ENCODE measurements at regions not wholly inside any gene's neighbourhood (a gene's known extent, or its start where the extent isn't known, plus 50 kb on each side); places are given as distances from the start of the nearest gene placed in this dataset.

GRCh38 chr6:121835662-121836061, 400.2 kb downstream of the GJA1 start:
- intact Hi-C loops (cut with DNase I; ENCODE audit: low total_unique reads) = no loop called here
- no peak for ATAC-seq

DNA sequence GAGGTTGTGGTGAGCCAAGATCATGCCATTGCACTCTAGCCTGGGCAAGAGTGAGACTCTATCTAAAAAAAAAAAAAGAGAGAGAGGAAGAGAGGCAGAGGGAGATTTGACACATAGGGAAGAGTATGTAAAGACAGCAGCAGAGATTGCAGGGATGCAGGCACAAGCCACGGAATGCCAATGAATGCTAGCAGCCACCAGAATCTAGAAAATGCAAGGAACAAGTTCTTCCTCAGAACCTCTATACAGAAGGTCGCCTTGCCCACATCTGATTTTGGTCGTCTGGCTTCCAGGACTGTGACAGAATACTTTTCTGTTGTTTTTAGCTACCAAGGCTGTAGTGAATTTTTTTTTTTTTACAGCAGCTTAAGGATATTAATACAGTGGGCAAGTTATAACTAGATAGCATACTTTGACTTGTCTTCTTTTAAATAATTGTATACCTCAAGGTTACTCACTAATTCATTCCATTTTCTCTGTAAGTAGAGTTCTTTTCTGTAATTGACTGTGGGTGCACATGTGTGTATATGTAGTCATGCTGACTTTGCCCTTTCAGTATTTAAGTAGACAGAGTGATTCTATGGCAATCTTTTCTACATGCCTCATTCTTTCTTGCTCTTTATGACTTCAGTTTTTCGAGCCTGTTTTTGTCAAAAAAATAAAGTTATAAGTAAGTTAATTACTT, 402.2 kb downstream of the GJA1 start:
- no peak for TF ChIP-seq POLR2A (IDR thresholded peaks at IDR 0.05)
- no peak for TF ChIP-seq CTCF (IDR thresholded peaks at IDR 0.05 in 4 of 5, conservative IDR thresholded peaks at IDR 0.05 in 1 of 5)
- Histone ChIP-seq H3K27ac (no peak overlapping the region), H3K9me3 (no peaks in the 10 kb centered on the region), H3K36me3 (no peaks in the 10 kb centered on the region), H3K4me1 (no peaks in the 10 kb centered on the region), H3K27me3 (no peaks in the 10 kb centered on the region), H3K4me3 (no peak overlapping the region)
- DNase-seq (no peak), ATAC-seq (no peak)
- in situ Hi-C loops (cut with MboI; ENCODE audit: low sequenced_read_pairs in 4 of 4) (no loop called here), intact Hi-C loops (cut with DNase I; ENCODE audit: low total_unique reads) (no loop called here)

More at GRCh38 chr6:121835662-121836061, 400.2 kb downstream of the GJA1 start:
- Histone ChIP-seq H3K9me3 (no peaks in the 10 kb centered on the region), H3K27me3 (no peaks in the 10 kb centered on the region), H3K36me3 (no peaks in the 10 kb centered on the region), H3K27ac (no peak overlapping the region), H3K4me3 (no peak overlapping the region), H3K4me1 (no peaks in the 10 kb centered on the region)
- in situ Hi-C loops (cut with MboI; ENCODE audit: low sequenced_read_pairs in 4 of 4) = no loop called here
- DNase-seq = no peak
- TF ChIP-seq POLR2A (IDR thresholded peaks at IDR 0.05) = no peak
- TF ChIP-seq CTCF (IDR thresholded peaks at IDR 0.05 in 4 of 5, conservative IDR thresholded peaks at IDR 0.05 in 1 of 5) = no peak

DNA sequence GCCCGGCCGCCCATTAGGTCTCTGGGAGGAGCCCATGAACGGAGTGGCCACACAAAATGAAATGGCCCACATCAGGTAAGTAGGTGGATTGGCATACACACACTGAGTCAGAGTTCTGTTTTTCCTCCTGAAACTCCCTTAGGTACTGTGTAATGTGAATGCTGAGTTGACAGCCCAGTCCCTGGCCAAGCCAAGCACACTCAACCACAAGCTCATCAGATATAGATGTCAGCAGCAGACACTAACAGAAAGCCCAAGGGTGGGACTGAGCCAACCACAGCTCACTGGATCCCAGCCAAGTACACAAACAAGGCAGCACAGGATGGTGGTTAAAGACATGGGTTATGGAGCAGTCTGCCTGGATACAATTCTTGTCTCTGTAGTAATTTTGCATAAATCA, 403.4 kb downstream of the GJA1 start:
- in situ Hi-C loops (cut with MboI; ENCODE audit: low sequenced_read_pairs in 4 of 4) (no loop called here), intact Hi-C loops (cut with DNase I; ENCODE audit: low total_unique reads) (no loop called here)
- no peak for TF ChIP-seq CTCF (IDR thresholded peaks at IDR 0.05 in 4 of 5, conservative IDR thresholded peaks at IDR 0.05 in 1 of 5)
- no peak for TF ChIP-seq POLR2A (IDR thresholded peaks at IDR 0.05)
- H3K27me3 ChIP-seq = no peaks in the 10 kb centered on the region
- no peak overlapping the region for H3K27ac ChIP-seq
- no peak overlapping the region for H3K4me3 ChIP-seq
- DNase-seq (no peak), ATAC-seq (no peak)
- H3K36me3 ChIP-seq = no peaks in the 10 kb centered on the region
- no peaks in the 10 kb centered on the region for H3K4me1 ChIP-seq
- no peaks in the 10 kb centered on the region for H3K9me3 ChIP-seq

- Histone ChIP-seq H3K4me1 (no peaks in the 10 kb centered on the region), H3K4me3 (no peak overlapping the region), H3K36me3 (no peaks in the 10 kb centered on the region), H3K9me3 (no peaks in the 10 kb centered on the region), H3K27ac (no peak overlapping the region), H3K27me3 (no peaks in the 10 kb centered on the region)
- TF ChIP-seq POLR2A (IDR thresholded peaks at IDR 0.05) (no peak), CTCF (IDR thresholded peaks at IDR 0.05 in 4 of 5, conservative IDR thresholded peaks at IDR 0.05 in 1 of 5) (no peak)
- in situ Hi-C loops (cut with MboI; ENCODE audit: low sequenced_read_pairs in 4 of 4) = no loop called here
- intact Hi-C loops (cut with DNase I; ENCODE audit: low total_unique reads) = no loop called here
- DNase-seq (no peak), ATAC-seq (no peak)
Measured at GRCh38 chr6:121839896-121840295, 404.4 kb downstream of the GJA1 start.

DNA sequence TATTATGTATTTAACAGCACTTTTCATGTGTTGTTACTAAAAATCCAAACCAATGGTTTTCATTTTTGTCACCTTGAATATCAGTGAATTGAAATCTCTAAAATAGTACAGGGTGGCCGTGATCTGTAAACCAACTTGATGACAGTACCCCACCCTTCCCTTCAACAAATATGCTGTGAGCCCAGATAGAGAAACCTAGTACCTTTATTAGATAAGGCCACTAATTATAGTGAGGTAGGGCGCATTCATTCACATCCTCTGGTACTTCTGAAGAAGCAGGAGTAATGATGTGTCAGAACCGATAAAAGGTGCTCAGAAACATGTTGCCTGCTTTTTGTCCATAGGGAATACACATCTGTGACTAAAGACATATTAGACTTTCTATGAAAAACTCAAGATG, 409.5 kb downstream of the GJA1 start:
- in situ Hi-C loops (cut with MboI; ENCODE audit: low sequenced_read_pairs in 4 of 4) (loop anchor here in 1 of 4 donors (5.0 kb wide), 1 partner anchor 413 kb away; no protein-coding TSS in a partner anchor), intact Hi-C loops (cut with DNase I; ENCODE audit: low total_unique reads) (loop anchor here (5.0 kb wide), 2 partner anchors 63 to 187 kb away; no protein-coding TSS in a partner anchor)
- no peak overlapping the region for H3K4me3 ChIP-seq
- no peak overlapping the region for H3K27ac ChIP-seq
- no peaks in the 10 kb centered on the region for H3K9me3 ChIP-seq
- H3K27me3 ChIP-seq = no peaks in the 10 kb centered on the region
- DNase-seq (no peak), ATAC-seq (no peak)
- no peaks in the 10 kb centered on the region for H3K36me3 ChIP-seq
- no peak for TF ChIP-seq POLR2A (IDR thresholded peaks at IDR 0.05)
- TF ChIP-seq CTCF (IDR thresholded peaks at IDR 0.05 in 4 of 5, conservative IDR thresholded peaks at IDR 0.05 in 1 of 5) = no peak
- no peaks in the 10 kb centered on the region for H3K4me1 ChIP-seq
